Testis (tissue), 2 donors: ENCODE measurements at regions not wholly inside any gene's neighbourhood (a gene's known extent, or its start where the extent isn't known, plus 50 kb on each side); places are given as distances from the start of the nearest gene placed in this dataset.

ENCODE experiments used
- CTCF ChIP-seq, 3 experiments: fragments of 450-650 bp in 2 of 3; fragments of 200-600 bp in 1 of 3; sonication (generic) in 1 of 3; IDR thresholded peaks; one replicate each; pipeline ENCODE4 v1.5.1; 2016 to 2019; ENCODE audit warnings: antibody characterized with exemption in 3 of 3, mild to moderate bottlenecking in 2 of 3, moderate library complexity in 1 of 3
- POLR2A ChIP-seq: fragments of 450-650 bp; IDR thresholded peaks from one replicate; pipeline ENCODE4 v1.6.1; 2017; ENCODE audit warnings: antibody characterized with exemption, mild to moderate bottlenecking, moderate library complexity

GRCh38 chr12:18898470-18898869, 160.6 kb downstream of the CAPZA3 start:
- TF ChIP-seq POLR2A (no peak), CTCF (IDR thresholded peaks at IDR 0.05) (no peak)
